GM10266 (cell line): ENCODE measurements at regions not wholly inside any gene's neighbourhood (a gene's known extent, or its start where the extent isn't known, plus 50 kb on each side); places are given as distances from the start of the nearest gene placed in this dataset.

Experiments
- DNase-seq: peaks from one replicate; pipeline ENCODE4 v3.0.0; 2012; ENCODE audit errors: extremely low spot score
- CTCF ChIP-seq: IDR thresholded peaks from 2 replicates; pipeline ENCODE4 v1.5.1; 2012; ENCODE audit warnings: mild to moderate bottlenecking, low read depth; ENCODE audit not compliant: control insufficient read depth, insufficient read depth; ENCODE audit errors: missing control alignments

GRCh38 chr16:26735521-26735920 is 331.2 kb upstream of the C16orf82 start:
- TF ChIP-seq CTCF = no peak
- no peak for DNase-seq

GRCh38 chr16:26736084-26736483 is 330.6 kb upstream of the C16orf82 start:
- no peak for TF ChIP-seq CTCF
- no peak for DNase-seq

GRCh38 chr16:26740771-26741170 is 326.0 kb upstream of the C16orf82 start:
- no peak for TF ChIP-seq CTCF

GRCh38 chr16:26742040-26742439 is 324.7 kb upstream of the C16orf82 start:
- no peak for DNase-seq
- no peak for TF ChIP-seq CTCF

More at GRCh38 chr16:26740771-26741170, 326.0 kb upstream of the C16orf82 start:
- DNase-seq = no peak

- no peak for TF ChIP-seq CTCF
- no peak for DNase-seq
Measured at GRCh38 chr16:26744430-26744829, 322.3 kb upstream of the C16orf82 start.

GRCh38 chr16:26747760-26748159 is 319.0 kb upstream of the C16orf82 start:
- TF ChIP-seq CTCF = no peak

GRCh38 chr16:26749072-26749471 is 317.7 kb upstream of the C16orf82 start:
- TF ChIP-seq CTCF = no peak
- no peak for DNase-seq

More at GRCh38 chr16:26747760-26748159, 319.0 kb upstream of the C16orf82 start:
- DNase-seq = no peak
